GM19240 (cell line): ENCODE measurements at regions not wholly inside any gene's neighbourhood (a gene's known extent, or its start where the extent isn't known, plus 50 kb on each side); places are given as distances from the start of the nearest gene placed in this dataset.

Experiments
- DNase-seq: peaks from one replicate; pipeline ENCODE4 v3.0.0; 2011; ENCODE audit warnings: low spot score; ENCODE audit not compliant: insufficient read length

- no peak for DNase-seq
Measured at GRCh38 chr9:115978659-115979096, 174.9 kb upstream of the PAPPA start.

- DNase-seq: no peak
Measured at GRCh38 chr9:115980054-115980453, 173.5 kb upstream of the PAPPA start.

- no peak for DNase-seq
Measured at GRCh38 chr9:115980502-115980901, 173.1 kb upstream of the PAPPA start.

- no peak for DNase-seq
Measured at GRCh38 chr9:115980976-115981375, 172.6 kb upstream of the PAPPA start.

- no peak for DNase-seq
Measured at GRCh38 chr9:115983366-115983765, 170.2 kb upstream of the PAPPA start.

- no peak for DNase-seq
Measured at GRCh38 chr9:115985657-115986056, 167.9 kb upstream of the PAPPA start.

- DNase-seq: no peak
Measured at GRCh38 chr9:115986508-115986907, 167.1 kb upstream of the PAPPA start.

GRCh38 chr9:115988701-115989100 lies 164.9 kb upstream of the PAPPA start:
- no peak for DNase-seq

- DNase-seq: no peak
Measured at GRCh38 chr9:115989831-115990230, 163.8 kb upstream of the PAPPA start.

GRCh38 chr9:115992834-115993233 lies 160.8 kb upstream of the PAPPA start:
- no peak for DNase-seq

GRCh38 chr9:115997923-115998322 lies 155.7 kb upstream of the PAPPA start:
- DNase-seq: no peak

GRCh38 chr9:115998666-115999065 lies 154.9 kb upstream of the PAPPA start:
- DNase-seq: no peak

GRCh38 chr9:115999498-115999897 lies 154.1 kb upstream of the PAPPA start:
- no peak for DNase-seq

- DNase-seq: no peak
Measured at GRCh38 chr9:116000748-116001329, 152.8 kb upstream of the PAPPA start.

GRCh38 chr9:116002181-116002580 lies 151.4 kb upstream of the PAPPA start:
- no peak for DNase-seq

- DNase-seq: no peak
Measured at GRCh38 chr9:116002624-116003023, 151.0 kb upstream of the PAPPA start.

GRCh38 chr9:116003397-116003796 lies 150.2 kb upstream of the PAPPA start:
- no peak for DNase-seq

- no peak for DNase-seq
Measured at GRCh38 chr9:116005205-116005604, 148.4 kb upstream of the PAPPA start.

GRCh38 chr9:116007824-116008223 lies 145.8 kb upstream of the PAPPA start:
- no peak for DNase-seq

GRCh38 chr9:116008278-116008677 lies 145.3 kb upstream of the PAPPA start:
- DNase-seq: no peak

- no peak for DNase-seq
Measured at GRCh38 chr9:116009420-116009819, 144.2 kb upstream of the PAPPA start.

GRCh38 chr9:116015855-116016254 lies 137.7 kb upstream of the PAPPA start:
- no peak for DNase-seq

- no peak for DNase-seq
Measured at GRCh38 chr9:116020146-116020545, 133.4 kb upstream of the PAPPA start.

- DNase-seq: no peak
Measured at GRCh38 chr9:116020801-116021200, 132.8 kb upstream of the PAPPA start.
